Fibroblast of skin of right biceps (primary cell): ENCODE measurements at regions not wholly inside any gene's neighbourhood (a gene's known extent, or its start where the extent isn't known, plus 50 kb on each side); places are given as distances from the start of the nearest gene placed in this dataset.
"Not testable (repeated sequence)": the region's sequence is repeated elsewhere in the genome, so short reads cannot be mapped to it uniquely, and the experiment has no call there.

ENCODE experiments used
- DNase-seq: peaks from one replicate; pipeline ENCODE4 v3.0.0-alpha.2; 2013

DNA sequence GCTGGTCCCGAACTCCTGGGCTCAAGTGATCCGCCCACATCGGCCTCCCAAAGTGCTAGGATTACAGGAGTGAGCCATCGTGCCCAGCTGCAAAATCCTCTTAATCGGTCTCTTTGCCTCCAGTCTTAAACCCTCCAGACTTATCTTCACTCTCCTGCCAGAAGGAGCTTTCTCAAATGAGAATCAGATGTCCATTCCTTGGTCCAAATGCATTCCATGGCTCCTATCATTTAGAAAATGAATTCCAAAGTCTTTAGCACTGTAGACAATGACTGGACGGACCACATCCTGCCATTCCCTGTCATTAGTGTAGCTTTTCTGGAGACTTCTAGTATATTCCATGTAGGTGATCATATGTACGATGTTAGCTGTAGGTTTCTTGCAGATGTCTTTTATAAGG, 141.9 kb downstream of the ID4 start:
- DNase-seq, result no peak

GRCh38 chr6:19979986-19980385, 142.8 kb downstream of the ID4 start:
- no peak for DNase-seq

GRCh38 chr6:19983374-19983773, 146.2 kb downstream of the ID4 start:
- DNase-seq, result no peak

DNA sequence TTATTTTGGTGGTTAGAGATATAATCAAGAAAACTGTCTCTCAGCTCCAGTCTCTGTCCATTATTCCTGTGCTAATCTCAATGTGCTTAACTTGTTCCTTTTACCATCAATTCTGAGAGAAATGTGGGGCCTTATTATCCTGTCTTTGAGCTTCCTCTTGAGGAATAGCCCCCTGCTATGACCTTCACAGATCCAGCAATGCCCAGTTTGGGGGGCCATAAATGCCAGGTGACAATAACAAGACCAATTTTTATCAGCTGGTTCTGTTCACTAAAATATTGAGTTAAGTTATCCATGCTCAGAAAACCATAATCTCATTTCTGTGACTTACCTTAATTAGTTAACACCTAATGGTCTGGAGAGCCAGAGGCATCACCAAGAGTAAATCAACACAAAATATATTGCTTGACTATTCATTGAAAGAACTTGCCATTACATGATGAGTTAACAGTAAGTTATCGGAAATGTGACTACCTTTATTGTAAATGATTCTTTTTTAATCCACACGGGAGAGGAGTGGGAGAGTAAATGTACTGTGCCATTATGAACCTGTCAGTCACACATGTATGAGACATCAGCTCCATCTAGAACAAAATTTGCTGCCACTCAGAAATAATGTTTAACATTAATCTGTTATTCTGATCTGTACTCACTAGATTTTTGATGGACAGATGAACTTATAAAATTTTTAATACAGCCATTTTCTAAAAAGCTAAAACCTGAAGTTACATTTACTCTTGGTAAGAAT, 149.7 kb downstream of the ID4 start:
- no peak for DNase-seq

GRCh38 chr6:19988555-19988954, 151.4 kb downstream of the ID4 start:
- DNase-seq, result peak; percentile 5

- DNase-seq, result no peak
Observed at GRCh38 chr6:19991176-19991575, 154.0 kb downstream of the ID4 start.

GRCh38 chr6:19994909-19995308, 157.7 kb downstream of the ID4 start:
- no peak for DNase-seq

DNA sequence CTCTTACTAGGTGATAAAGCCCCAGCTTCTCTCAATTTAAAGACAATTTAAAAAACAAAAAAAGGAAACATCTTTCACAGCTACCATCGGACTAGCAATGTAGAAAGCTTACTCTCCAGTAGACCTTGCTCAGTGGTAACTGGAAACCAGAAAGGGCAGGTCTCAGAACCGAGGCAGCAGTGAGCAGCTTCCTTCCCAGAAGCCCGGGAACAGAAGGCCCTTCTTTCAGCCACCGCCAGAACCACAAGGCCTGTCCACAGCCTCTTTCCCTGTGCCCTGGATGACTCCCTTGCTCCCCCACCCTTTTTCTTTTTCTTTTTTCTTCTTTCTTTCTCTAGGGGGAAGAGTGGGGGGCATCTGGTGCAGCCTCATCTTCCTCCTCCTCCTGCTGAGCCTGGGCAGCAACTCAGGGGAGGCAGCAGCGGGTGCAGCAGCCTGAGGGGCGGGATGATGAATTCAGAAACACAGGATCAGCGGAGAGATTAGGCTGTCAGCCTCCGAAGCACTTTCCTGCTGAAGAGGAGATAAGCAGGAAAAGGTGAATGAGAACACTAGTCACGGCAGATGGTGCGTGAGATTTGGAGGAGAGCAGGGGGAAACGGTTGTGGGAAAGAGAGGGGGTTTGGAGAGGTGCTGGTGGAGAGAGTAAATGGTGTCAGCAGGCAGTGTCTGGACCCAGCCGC, 158.5 kb downstream of the ID4 start:
- no peak for DNase-seq

DNA sequence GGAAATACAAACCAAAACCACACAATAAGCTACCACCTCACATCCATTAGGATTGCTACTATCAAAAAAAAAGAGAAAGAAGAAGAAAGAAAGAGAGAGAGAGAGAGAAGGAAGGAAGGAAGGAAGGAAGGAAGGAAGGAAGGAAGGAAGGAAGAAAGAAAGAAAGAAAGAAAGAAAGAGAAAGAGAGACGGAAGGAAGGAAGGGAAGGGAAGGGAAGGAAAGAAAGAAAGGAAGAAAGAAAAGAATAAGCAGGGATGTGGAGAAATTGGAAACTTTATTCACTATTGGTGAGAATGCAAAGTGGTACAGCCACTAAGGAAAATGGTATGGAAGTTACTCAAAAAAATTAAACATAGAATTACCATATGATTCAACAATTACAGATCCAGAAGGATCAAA, 159.9 kb downstream of the ID4 start:
- no peak for DNase-seq

- DNase-seq, result no peak
Observed at GRCh38 chr6:19998541-19998940, 161.4 kb downstream of the ID4 start.

DNA sequence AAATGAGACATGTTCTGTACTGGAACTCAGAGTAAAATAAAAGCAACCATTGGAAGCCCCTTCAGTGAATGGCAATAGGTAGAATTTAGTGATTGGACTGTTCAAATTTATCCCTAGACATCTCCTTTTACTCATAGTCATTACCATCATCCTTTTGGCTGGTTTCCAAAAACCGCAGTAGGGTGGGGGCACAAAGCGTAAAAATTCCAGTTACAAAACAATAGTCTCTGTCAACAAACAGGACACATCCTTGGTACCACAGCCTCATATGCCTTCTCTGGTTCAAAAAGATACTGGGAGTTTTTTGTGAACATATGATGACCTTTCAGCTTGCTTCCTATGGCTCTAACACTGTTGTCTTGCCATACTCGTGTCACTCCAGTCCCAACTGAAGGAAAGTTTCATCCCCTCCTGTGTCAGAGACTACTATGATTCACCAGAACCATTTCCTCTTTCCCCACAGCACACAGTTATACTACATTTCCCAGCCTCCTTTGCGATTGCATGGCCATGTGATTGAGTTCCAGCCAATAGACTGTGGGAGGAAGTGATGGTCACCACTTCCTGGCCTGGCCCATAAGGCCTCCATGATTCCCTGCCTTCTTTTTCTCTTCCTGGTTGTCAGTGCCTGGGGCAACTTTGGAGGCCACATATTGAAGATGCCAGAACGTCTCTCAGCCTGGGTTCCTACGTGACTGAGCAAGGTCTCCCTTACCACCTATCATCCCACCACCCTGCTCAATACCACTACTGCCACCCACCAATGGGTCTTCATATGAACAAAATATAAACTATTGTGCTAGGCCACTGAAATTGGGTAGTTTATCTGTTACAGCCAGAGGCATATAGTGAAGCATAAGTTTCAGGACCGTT, 162.4 kb downstream of the ID4 start:
- peak; percentile 6 for DNase-seq

DNA sequence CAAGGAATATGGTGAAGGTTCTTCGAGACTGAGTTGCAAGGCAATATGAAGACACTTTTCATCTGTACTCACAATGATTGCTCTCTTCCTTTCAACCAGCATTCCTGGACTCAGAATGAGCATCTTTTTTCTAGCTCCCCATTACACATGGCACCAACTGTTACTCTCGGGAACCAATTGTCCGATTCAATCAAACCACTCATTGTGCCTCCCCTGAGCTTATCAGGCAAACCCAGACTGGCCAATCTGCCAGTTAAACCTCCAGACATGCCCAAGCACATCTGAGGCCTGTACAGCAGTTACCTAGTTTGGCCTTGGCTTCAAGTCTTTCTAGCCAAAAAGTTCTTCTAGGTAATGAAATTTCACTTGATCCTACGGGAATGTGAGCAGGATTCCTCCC, 164.1 kb downstream of the ID4 start:
- no peak for DNase-seq

GRCh38 chr6:20006037-20006436, 168.9 kb downstream of the ID4 start:
- no peak for DNase-seq

GRCh38 chr6:20008131-20008530, 171.0 kb downstream of the ID4 start:
- no peak for DNase-seq

GRCh38 chr6:20013066-20013861, 176.1 kb downstream of the ID4 start:
- no peak for DNase-seq

GRCh38 chr6:20014508-20014907, 177.3 kb downstream of the ID4 start:
- no peak for DNase-seq

GRCh38 chr6:20020526-20020925, 183.4 kb downstream of the ID4 start:
- DNase-seq, result no peak

- DNase-seq, result no peak
Observed at GRCh38 chr6:20021795-20022194, 184.6 kb downstream of the ID4 start.

DNA sequence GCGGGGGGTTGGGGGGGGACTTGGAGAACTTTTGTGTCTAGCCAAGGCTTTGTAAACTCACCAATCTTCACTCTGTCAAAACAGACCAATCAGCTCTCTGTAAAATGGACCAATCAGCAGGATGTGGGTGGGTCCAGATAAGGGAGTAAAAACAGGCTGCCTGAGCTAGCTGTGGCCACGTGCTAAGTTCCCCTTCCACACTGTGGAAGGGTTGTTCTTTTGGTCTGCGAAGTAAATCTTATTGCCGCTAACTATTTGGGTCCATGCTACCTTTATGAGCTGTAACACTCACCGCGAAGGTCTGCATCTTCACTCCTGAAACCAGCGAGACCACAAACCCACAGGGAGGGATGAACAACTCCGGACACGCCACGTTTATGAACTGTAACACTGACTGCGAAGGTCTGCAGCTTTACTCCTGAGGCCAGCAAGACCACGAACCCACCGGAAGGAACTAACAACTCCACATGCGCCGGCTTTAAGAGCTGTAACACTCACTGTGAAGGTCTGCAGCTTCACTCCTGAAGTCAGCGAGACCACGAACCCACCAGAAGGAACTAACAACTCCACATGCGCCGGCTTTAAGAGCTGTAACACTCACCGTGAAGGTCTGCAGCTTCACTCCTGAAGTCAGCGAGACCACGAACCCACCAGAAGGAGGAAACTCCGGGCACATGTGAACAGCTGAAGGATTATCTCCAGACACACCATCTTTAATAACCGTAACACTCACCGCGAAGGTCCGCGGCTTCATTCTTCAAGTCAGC, 186.6 kb downstream of the ID4 start:
- not testable (repeated sequence) for DNase-seq

DNA sequence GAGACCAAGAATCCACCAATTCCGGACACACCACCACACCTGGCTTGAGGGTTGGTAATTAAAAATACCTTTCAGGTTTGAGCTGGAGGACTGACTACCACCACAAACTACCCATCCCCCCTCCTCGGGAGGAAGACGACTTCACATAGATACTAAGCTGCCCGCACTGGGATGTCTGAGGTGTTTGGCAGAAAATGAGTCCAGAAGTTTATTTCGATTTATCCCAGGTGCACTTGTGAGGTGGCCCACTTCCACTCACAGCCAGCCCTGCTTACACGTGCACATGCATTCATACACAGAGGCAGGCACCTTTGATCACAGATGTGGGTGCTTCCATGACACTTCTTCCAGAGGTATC, 187.1 kb downstream of the ID4 start:
- no peak for DNase-seq

DNA sequence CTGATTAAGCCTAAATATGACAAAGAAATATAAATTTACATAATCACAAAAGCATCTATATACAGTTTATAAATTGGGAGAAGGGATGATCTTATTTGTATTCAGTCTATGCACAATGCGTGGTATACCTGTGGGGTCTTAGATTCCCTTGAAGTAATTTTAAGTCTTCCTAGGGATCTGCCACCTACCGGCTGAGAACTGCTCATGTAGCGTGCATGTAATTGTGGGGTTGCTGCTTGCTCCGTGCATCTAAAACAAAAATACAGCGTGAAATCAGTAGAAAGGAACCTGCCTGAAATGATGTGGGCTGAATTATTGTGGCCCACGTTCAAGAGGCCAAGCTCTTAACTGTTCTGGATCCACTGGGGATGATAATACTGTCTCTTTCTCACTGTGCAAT, 187.3 kb downstream of the MBOAT1 start:
- DNase-seq, result no peak

- no peak for DNase-seq
Observed at GRCh38 chr6:20025681-20026080, 186.6 kb downstream of the MBOAT1 start.
